Suppressor macrophage treated with lipopolysaccharide for 4 hours (primary cell): ENCODE measurements at regions not wholly inside any gene's neighbourhood (a gene's known extent, or its start where the extent isn't known, plus 50 kb on each side); places are given as distances from the start of the nearest gene placed in this dataset.
"Not testable (repeated sequence)": the region's sequence is repeated elsewhere in the genome, so short reads cannot be mapped to it uniquely, and the experiment has no call there.

Experiments used
- DNase-seq: peaks from one replicate; pipeline ENCODE4 v3.0.0-alpha.2; 2020

GRCh38 chr17:11182430-11182829 is 58.6 kb upstream of the SHISA6 start:
- no peak for DNase-seq

- no peak for DNase-seq
Observed at GRCh38 chr17:11178581-11178980, 62.4 kb upstream of the SHISA6 start.

DNA sequence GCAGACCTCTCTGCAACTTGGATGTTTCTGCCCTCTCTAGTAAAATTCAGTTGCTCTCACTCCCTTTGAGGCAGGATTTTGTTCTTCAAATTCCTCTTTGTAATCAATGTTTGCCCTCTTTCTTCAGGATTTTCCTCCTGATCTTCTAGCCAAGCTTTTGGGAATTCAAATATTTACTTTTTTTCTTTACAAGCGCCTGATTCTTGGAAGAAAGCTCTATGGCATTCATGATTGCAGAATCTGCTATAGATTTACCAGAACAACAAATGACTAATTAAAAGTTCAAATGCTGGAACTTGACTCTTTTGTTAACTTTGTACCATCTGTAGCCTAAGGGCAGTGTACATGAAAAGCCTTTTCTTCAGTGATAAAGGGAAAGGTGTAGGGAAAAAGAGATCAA is 63.7 kb upstream of the SHISA6 start:
- no peak for DNase-seq

GRCh38 chr17:11176549-11176948 is 64.5 kb upstream of the SHISA6 start:
- no peak for DNase-seq

DNA sequence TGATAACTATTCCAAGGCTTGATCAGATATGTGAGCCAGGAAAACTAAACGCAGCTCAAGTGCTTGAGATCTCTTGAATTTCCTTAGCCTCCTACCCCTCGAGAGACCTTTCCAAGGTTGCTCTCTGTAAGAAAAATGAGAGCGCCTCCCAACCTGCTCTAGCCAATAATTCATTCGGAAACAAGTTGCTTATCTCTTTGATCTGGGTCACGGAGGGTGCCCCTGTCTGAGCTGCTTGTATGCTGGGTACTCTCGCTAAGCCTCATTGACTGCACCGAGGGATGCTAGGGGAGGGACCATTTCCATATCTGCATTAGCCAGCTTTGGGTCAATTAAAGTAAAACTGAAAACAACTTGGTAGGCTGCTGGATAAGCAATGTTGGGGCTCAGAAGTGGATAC is 70.1 kb upstream of the SHISA6 start:
- DNase-seq = no peak

- no peak for DNase-seq
Observed at GRCh38 chr17:11151818-11152425, 89.1 kb upstream of the SHISA6 start.

GRCh38 chr17:11150906-11151511 is 90.0 kb upstream of the SHISA6 start:
- not testable (repeated sequence) for DNase-seq

- peak; percentile 24 for DNase-seq
Observed at GRCh38 chr17:11144358-11145233, 96.4 kb upstream of the SHISA6 start.

DNA sequence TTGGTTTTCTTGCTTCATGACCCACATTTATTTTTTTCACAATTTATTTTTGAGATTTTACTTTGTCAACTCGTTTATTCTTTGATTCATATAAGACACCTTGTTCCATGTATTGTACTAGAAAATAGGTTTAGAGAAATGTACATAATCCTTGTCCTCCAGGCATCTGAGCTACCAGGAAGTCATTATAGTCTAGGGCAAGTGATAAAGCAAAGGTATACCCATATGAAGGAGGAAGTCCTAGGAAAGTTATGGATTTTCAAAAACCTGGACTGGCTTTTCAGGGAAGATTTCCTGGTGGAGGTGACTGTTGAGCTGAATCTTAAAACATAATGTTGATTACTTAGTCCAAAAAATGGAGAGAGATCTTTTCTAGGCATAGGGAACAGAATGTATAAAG is 98.8 kb upstream of the SHISA6 start:
- no peak for DNase-seq

GRCh38 chr17:11140501-11140900 is 100.5 kb upstream of the SHISA6 start:
- no peak for DNase-seq

DNA sequence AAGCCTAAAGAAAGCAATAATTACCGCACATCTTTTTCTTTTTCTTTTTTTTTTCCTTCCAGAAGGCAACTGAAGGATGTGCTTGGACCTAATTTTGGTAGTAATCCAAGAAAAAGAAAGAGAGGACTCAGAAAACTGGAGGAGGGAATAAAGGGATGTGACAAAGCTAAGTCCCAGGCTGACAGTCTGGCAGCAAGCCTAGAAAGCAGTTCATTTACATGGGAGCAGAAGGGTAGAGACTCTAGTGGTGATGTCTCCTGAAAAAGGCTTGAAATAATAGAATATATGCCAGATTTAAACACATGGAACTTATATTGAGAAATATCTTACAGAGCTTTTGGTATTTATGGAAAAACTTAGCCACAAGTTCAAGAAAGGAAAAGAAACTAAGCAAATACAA is 101.0 kb upstream of the SHISA6 start:
- DNase-seq = no peak

DNA sequence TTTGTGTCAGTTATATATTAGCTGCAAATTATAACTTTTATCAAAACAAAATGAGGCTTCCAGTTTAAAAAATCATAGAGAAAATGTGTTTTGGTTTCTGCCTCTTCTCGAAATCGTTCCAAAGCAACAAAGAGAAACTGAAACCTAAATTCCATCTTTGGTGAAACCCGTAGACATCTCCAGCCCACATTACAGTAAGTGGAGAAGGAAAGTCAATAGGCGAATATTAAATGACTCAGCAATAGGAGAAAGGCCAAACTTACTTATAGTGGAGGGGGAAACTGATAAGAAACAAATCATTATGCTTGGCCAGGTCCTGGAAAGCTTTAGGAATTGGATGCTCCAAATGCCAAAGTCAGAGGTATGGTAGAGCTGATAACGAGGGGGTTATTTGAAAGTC is 103.0 kb upstream of the SHISA6 start:
- DNase-seq = no peak

DNA sequence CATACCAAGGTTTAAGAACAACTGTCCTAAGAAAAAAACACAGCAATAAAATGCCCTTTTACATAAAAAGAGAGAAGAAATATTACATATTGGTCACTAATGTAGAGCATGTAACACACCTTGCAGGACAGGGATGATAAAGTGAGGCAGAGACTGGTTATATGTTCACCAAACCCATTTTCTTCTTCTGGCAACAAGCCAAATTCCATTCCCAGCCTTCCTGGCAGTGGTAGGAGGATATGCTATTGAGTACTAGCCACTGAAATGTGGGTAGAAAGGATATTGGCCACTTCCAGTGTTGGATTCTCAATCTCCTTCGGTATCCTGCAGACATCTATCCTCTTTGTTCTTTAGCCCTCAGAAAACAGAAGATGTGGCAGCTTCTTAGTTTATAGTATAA is 105.2 kb upstream of the SHISA6 start:
- no peak for DNase-seq

DNA sequence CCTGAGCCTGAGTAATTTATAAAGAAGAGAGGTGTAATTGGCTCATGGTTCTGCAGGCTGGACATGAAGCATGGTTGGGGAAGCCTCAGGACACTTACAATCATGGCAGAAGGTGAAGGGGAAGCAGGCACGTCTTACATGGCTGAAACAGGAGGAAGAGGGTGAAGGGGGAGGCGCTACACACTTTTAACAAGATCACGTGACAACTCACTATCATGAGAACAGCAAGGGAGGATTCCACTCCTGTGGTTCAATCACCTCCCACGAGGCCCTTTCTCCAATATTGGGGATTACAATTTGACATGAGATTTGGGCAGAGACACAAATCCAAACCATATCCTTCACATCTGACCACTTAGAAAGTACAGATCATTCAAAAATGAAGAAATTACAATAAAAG is 110.6 kb upstream of the SHISA6 start:
- no peak for DNase-seq

- DNase-seq = no peak
Observed at GRCh38 chr17:11122908-11123307, 118.1 kb upstream of the SHISA6 start.

GRCh38 chr17:11121341-11121985 is 119.5 kb upstream of the SHISA6 start:
- DNase-seq = no peak

GRCh38 chr17:11109106-11109505 is 131.9 kb upstream of the SHISA6 start:
- no peak for DNase-seq

DNA sequence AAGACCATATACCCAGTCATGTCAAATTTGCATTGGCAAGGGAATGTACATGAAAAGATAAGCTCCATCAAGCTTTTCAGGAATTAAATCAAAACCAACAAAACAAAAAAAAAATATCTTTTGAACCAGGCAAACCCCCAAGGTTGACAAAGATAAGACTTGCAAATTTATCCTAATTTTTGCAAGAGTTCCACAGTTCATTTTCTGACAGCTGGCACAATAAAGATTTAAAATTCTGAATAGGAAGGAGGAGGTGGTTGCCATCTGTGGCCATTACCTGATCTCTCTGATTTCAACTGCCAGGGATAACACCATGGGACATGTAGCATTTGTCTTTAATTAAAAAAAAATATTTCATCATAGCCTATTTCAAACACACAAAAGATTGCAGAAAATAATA is 135.9 kb upstream of the SHISA6 start:
- no peak for DNase-seq

GRCh38 chr17:11097121-11097520 is 143.9 kb upstream of the SHISA6 start:
- DNase-seq = no peak

GRCh38 chr17:11094331-11094730 is 146.7 kb upstream of the SHISA6 start:
- DNase-seq = no peak

DNA sequence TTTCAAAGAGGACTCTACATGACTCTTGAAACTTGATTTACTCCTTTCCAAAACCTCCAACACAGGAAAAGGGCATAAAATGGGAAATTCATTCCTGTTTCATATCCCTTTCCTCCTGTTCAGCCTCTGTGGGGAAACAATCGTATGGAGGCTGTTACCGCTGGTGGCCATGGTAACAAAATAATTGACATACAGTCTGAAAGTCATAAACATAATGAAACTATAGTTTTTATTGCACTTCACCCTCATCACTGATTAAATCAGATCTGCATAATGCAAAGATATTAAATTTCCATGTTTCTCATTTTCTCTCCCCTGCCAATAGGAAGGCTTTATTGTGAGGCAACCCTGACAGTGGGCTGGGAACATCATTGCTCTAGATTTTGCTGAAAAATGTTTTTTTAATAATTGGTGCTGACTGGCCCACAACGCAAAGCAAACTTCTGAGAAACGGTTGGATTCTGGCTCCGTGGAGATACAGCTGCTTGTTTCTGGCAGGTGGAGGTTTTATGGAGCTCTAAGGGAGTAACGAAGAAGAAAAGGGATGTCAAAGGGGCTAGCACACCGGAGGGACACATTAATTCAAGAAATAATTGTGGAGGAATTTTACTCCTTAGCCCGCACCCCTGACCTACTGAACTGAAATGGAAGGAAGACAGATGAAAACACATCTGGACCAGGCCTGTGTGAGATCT is 154.2 kb upstream of the SHISA6 start:
- DNase-seq = no peak

- DNase-seq = no peak
Observed at GRCh38 chr17:11082559-11082958, 158.5 kb upstream of the SHISA6 start.

GRCh38 chr17:11081342-11081741 is 159.7 kb upstream of the SHISA6 start:
- DNase-seq = no peak
